ENCODE measurements at regions not wholly inside any gene's neighbourhood (a gene's known extent, or its start where the extent isn't known, plus 50 kb on each side); places are given as distances from the start of the nearest gene placed in this dataset.
"Not testable (repeated sequence)": the region's sequence is repeated elsewhere in the genome, so short reads cannot be mapped to it uniquely, and the experiment has no call there.

GRCh38 chr5:91468651-91469422, 85.7 kb upstream of the ARRDC3 start:
- no peak overlapping the region for H3K27ac ChIP-seq
- TF ChIP-seq CTCF (conservative IDR thresholded peaks at IDR 0.05), result no peak

DNA sequence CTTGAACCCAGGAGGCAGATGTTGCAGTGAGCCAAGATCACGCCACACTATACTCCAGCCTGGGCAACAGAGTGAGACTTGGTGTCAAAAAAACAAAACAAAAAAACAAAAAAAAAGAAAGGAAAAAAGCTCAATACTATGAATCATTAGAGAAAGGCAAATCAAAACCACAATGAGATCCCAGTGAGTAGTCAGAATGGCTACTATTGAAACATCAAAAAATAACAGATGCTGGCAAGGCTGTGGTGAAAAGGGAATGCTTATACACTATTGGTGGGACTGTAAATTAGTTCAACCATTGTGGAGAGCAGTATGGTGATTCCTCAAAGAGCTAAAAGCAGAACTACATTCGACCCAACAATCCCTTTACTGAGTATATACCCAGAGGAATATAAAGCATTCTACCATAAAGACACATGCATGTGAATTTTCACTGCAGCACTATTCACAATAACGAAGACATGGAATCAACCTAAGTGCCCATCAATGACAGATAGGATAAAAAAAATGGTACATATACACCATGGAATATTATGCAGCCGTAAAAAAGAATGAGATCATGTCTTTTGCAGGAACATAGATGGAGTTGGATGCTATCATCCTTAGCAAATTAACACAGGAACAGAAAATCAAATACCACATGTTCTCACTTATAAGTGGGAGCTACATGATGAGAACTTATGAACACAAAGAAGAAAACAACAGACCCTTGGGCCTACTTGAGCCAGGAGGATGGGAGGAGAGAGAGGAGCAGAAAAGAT, 81.9 kb upstream of the ARRDC3 start:
- H3K27ac ChIP-seq, result no peak overlapping the region
- TF ChIP-seq CTCF (conservative IDR thresholded peaks at IDR 0.05), result no peak

GRCh38 chr5:91457681-91458058, 74.6 kb upstream of the ARRDC3 start:
- no peak overlapping the region for H3K27ac ChIP-seq
- TF ChIP-seq CTCF (conservative IDR thresholded peaks at IDR 0.05), result no peak

DNA sequence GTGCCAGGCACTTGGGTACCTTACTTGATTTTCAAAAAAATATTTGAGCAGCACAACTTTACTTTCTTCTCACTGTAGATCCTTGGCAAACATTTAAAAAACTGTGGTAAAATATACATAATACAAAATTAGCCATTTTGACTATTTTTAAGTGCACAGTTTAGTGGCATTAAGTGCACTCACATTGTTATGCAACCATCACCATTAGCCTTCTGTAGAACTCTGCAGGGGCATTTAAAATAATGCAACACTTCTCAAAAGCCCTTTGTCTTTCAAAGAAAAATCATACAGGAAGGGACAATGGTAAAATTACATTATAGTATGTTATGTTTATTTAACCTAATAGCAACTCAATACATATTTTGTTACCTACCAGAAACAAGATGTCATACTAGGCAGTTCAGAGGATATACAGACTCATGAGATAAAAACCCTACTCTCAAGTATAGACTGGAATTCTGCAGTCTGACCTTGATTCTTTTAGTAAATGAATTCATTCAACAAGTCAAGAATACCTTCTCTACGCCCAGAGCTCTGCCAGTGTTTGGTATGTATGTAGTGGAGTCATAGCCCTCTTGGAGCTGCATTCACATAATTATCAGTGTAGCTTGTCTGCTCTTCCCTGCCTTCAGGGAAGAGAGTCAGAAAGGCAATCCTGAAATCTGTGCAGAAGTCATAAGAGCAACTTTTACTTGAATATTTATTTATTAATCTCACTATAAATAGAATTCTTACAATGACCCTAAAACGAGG, 74.0 kb upstream of the ARRDC3 start:
- H3K27ac ChIP-seq, result no peak overlapping the region
- TF ChIP-seq CTCF (conservative IDR thresholded peaks at IDR 0.05), result no peak

DNA sequence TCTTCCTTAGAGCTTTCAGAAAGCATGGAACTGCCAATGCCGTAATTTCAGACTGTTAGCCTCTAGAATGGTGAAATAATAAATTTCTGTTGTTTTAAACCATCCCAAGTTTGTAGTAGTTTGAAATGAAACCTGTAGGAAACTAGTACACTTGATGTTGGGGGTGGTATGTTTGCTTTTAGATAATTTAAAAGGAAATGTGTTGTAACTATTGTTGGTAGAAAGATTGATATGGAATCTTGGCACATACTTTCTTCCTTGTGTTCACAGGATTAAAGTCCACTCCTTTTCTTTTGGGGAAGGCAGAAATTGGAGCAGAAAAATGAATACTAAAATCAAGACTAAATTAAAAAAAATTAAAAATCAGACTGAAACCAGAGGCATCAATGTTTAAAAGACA, 66.0 kb upstream of the ARRDC3 start:
- H3K27ac ChIP-seq, result no peak overlapping the region
- no peak for TF ChIP-seq CTCF (conservative IDR thresholded peaks at IDR 0.05)

DNA sequence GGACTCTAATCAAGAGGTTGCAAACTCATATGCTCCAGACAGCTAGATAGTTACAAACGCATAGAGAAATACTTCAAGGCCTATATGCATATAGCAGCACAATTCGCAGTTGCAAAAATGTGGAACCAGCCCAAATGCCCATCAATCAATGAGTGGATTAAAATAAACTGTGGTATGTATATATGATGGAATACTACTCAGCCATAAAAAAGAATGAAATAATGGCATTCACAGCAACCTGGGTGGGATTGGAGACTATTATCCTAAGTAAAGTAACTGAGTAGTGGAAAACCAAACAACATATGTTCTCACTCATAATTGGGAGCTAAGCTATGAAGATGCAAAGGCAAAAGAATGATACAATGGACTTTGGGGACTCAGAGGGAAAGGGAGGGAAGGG, 65.0 kb upstream of the ARRDC3 start:
- not testable (repeated sequence) for H3K27ac ChIP-seq

GRCh38 chr5:91446880-91447279, 63.8 kb upstream of the ARRDC3 start:
- H3K27ac ChIP-seq, result not testable (repeated sequence)

- H3K27ac ChIP-seq, result no peak overlapping the region
- TF ChIP-seq CTCF (conservative IDR thresholded peaks at IDR 0.05), result no peak
These were observed 60.8 kb upstream of the ARRDC3 start for GRCh38 chr5:91443761-91444467.
